Endothelial cell of umbilical vein (primary cell): ENCODE measurements at regions not wholly inside any gene's neighbourhood (a gene's known extent, or its start where the extent isn't known, plus 50 kb on each side); places are given as distances from the start of the nearest gene placed in this dataset.
"Not testable (repeated sequence)": the region's sequence is repeated elsewhere in the genome, so short reads cannot be mapped to it uniquely, and the experiment has no call there.

ENCODE experiments used
- BruUV-seq: library from RNA; stranded (reverse); fragments of 400-500 nt; replicated peaks from 2 replicates; lab custom pipeline; 2021; lab: Mats Ljungman, UMichigan
- CTCF ChIA-PET: fragments of 300-600, 350-600 bp; sonication (Branson Sonifier 250); formaldehyde crosslinking; loops from one replicate; lab custom pipeline; 2021; ENCODE audit warnings: antibody characterized with exemption, inconsistent platforms; lab: Charles Lee
- POLR2A ChIA-PET: fragments of 300-600, 350-600 bp; sonication (Branson Sonifier 250); formaldehyde crosslinking; loops from one replicate; lab custom pipeline; 2021; ENCODE audit warnings: antibody characterized with exemption, inconsistent platforms; lab: Charles Lee
- DNase-seq: peaks from one replicate; pipeline ENCODE4 v3.0.0-alpha.2; 2011; ENCODE audit warnings: low read depth, low spot score
- FAIRE-seq: peaks from 2 replicates; lab custom pipeline; 2011; peaks lifted over from hg19 to GRCh38; lab: Jason Lieb, UNC
- H2AFZ ChIP-seq: 2 replicates; pipeline ENCODE4 v1.6.0; 2012; ENCODE audit warnings: low read depth, low read length, control low read depth, inconsistent platforms
- H3K27ac ChIP-seq: 2 replicates; pipeline ENCODE4 v1.5.1; 2011; ENCODE audit warnings: low read depth, mild to moderate bottlenecking, control low read depth, low read length, moderate library complexity; ENCODE audit not compliant: insufficient read depth
- H3K27me3 ChIP-seq, 2 experiments: 2 replicates each; pipeline versions ENCODE4 v1.6.0 to v1.6.1; 2011; ENCODE audit warnings: low read length in 2 of 2, mixed read lengths in 1 of 2; ENCODE audit not compliant: control insufficient read depth in 2 of 2, insufficient read depth in 2 of 2
- H3K36me3 ChIP-seq, 2 experiments: 2 replicates in 1 of 2; 3 replicates in 1 of 2; pipeline ENCODE4 v1.5.1; 2011; ENCODE audit warnings: low read length in 2 of 2, mild to moderate bottlenecking in 1 of 2, moderate library complexity in 1 of 2; ENCODE audit not compliant: control insufficient read depth in 2 of 2, insufficient read depth in 2 of 2; ENCODE audit errors: extremely low read depth in 1 of 2
- H3K4me1 ChIP-seq: 3 replicates; pipeline ENCODE4 v1.5.1; 2011; ENCODE audit warnings: mild to moderate bottlenecking, low read length; ENCODE audit not compliant: control insufficient read depth, insufficient read depth; ENCODE audit errors: extremely low read depth
- H3K4me2 ChIP-seq: 2 replicates; pipeline ENCODE4 v1.6.1; 2011; ENCODE audit warnings: low read length, control low read depth, mixed read lengths; ENCODE audit not compliant: insufficient read depth
- H3K4me3 ChIP-seq, 3 experiments: fragments of 200-600 bp in 1 of 3; sonication (generic), shearing (Covaris generic) in 1 of 3; replicated peaks in 1 of 3; 2 replicates each; pipeline ENCODE4 v1.5.1; 2011 to 2016; ENCODE audit warnings: control low read depth in 3 of 3, low read length in 3 of 3, mild to moderate bottlenecking in 2 of 3, inconsistent platforms in 1 of 3, low read depth in 1 of 3, moderate library complexity in 1 of 3; ENCODE audit not compliant: insufficient read depth in 1 of 3
- H3K79me2 ChIP-seq: 2 replicates; pipeline ENCODE4 v1.6.0; 2012; ENCODE audit warnings: low read length, inconsistent platforms; ENCODE audit not compliant: control insufficient read depth, insufficient read depth
- H3K9ac ChIP-seq: replicated peaks from 2 replicates; pipeline ENCODE3; 2011; ENCODE audit warnings: low read length, control low read depth; ENCODE audit not compliant: insufficient read depth; ENCODE audit errors: extremely low read depth
- H3K9me1 ChIP-seq: replicated peaks from 3 replicates; pipeline ENCODE4 v1.6.0; 2011; ENCODE audit warnings: mild to moderate bottlenecking, low read length; ENCODE audit not compliant: control insufficient read depth, insufficient read depth; ENCODE audit errors: extremely low read depth
- H3K9me3 ChIP-seq: replicated peaks from 2 replicates; pipeline ENCODE4 v1.5.1; 2012; ENCODE audit warnings: low read length, inconsistent platforms; ENCODE audit not compliant: control insufficient read depth, insufficient read depth
- H4K20me1 ChIP-seq: replicated peaks from 2 replicates; pipeline ENCODE3; 2011; ENCODE audit warnings: mild to moderate bottlenecking, low read length; ENCODE audit not compliant: control insufficient read depth, insufficient read depth; ENCODE audit errors: extremely low read depth
- EZH2 ChIP-seq: IDR thresholded peaks from 2 replicates; pipeline ENCODE4 v1.6.1; 2012; ENCODE audit warnings: borderline replicate concordance, low read depth, mild to moderate bottlenecking, moderate library complexity, low read length, inconsistent platforms; ENCODE audit not compliant: severe bottlenecking
- FOS ChIP-seq: IDR thresholded peaks from 2 replicates; pipeline ENCODE4 v1.6.1; 2011; ENCODE audit warnings: mild to moderate bottlenecking, low read length, moderate library complexity, borderline replicate concordance; ENCODE audit not compliant: insufficient read depth
- GATA2 ChIP-seq: IDR thresholded peaks from 2 replicates; pipeline ENCODE4 v1.7.0; 2011; ENCODE audit warnings: low read depth, mild to moderate bottlenecking, moderate library complexity, mixed read lengths, low read length; ENCODE audit not compliant: insufficient read length, insufficient read depth
- JUN ChIP-seq: IDR thresholded peaks from 2 replicates; pipeline ENCODE4 v1.6.1; 2011; ENCODE audit warnings: borderline replicate concordance, low read depth; ENCODE audit not compliant: insufficient read length, insufficient read depth
- MAX ChIP-seq: IDR thresholded peaks from 2 replicates; pipeline ENCODE4 v1.6.1; 2011; ENCODE audit not compliant: insufficient read depth, insufficient read length
- MYC ChIP-seq: IDR thresholded peaks from one replicate; pipeline ENCODE4 v1.6.1; 2011; ENCODE audit warnings: mild to moderate bottlenecking, low read depth, low read length
- POLR2A ChIP-seq: IDR thresholded peaks from 2 replicates; pipeline ENCODE4 v1.6.1; 2012; ENCODE audit warnings: low read depth, mild to moderate bottlenecking, control low read depth, low read length
- POLR2AphosphoS5 ChIP-seq: IDR thresholded peaks from 2 replicates; pipeline ENCODE4 v1.6.1; 2012; ENCODE audit warnings: low read depth, mild to moderate bottlenecking, control low read depth, low read length, moderate library complexity; ENCODE audit not compliant: insufficient read depth
- dilution Hi-C: fragments of 300-500 bp; cut with MboI; formaldehyde crosslinking; loops from one replicate; pipeline ENCODE4 v1.15.0; 2019; ENCODE audit warnings: low sequenced_read_pairs; ENCODE audit not compliant: extremely low pct_ligation_motif_present
- intact Hi-C: fragments of 100-400 bp; cut with micrococcal nuclease; formaldehyde crosslinking; loops from one replicate; pipeline ENCODE4 v1.10.0; 2022
- TF ChIP-seq, protein P1 (sequence below), 2 donors: IDR thresholded peaks; 1 replicate in 1 of 2; 2 replicates in 1 of 2; pipeline ENCODE4 v1.5.1; 2011; ENCODE audit warnings: low read length in 2 of 2, mild to moderate bottlenecking in 2 of 2, moderate library complexity in 2 of 2, control low read depth in 1 of 2, inconsistent platforms in 1 of 2, low read depth in 1 of 2; ENCODE audit not compliant: insufficient read depth in 1 of 2; ENCODE audit errors: extremely low read depth in 1 of 2

DNA sequence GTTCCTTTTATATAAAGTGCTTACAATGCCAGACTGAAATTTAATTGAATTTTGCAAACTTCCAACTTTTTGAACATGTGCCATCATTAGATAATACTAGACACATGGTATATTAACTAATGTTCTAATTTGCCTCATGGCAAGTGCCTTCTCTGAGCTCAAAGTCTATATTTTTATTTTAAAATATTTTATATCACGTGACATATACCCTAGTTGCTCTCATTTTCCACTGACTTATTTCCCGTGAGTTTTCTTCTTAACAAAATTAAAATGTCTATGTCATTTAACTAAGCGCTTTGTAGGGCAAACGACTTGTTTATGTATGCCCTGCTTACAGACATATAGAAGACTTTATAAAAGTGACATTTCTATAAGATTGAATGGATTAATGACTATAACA lies 509.6 kb upstream of the SYT4 start:
- H3K79me2 ChIP-seq = no peaks in the 10 kb centered on the region
- no TSS peak for BruUV-seq
- H3K36me3 ChIP-seq = no peaks in the 10 kb centered on the region
- FAIRE-seq (no peak), DNase-seq (no peak)
- H3K9ac ChIP-seq = no peak overlapping the region
- intact Hi-C loops (no loop called here), dilution Hi-C loops (no loop called here)
- no peak overlapping the region for H3K4me2 ChIP-seq
- H3K4me1 ChIP-seq = no peaks in the 10 kb centered on the region
- no peaks in the 10 kb centered on the region for H3K9me1 ChIP-seq
- H3K9me3 ChIP-seq = no peaks in the 10 kb centered on the region
- H3K27ac ChIP-seq = no peak overlapping the region
- no peak overlapping the region for H2AFZ ChIP-seq
- no peaks in the 10 kb centered on the region for H3K27me3 ChIP-seq
- no peak for TF ChIP-seq POLR2AphosphoS5
- TF ChIP-seq MAX = no peak
- TF ChIP-seq JUN = no peak
- TF ChIP-seq POLR2A = no peak
- TF ChIP-seq EZH2 = no peak
- TF ChIP-seq FOS = no peak
- TF ChIP-seq GATA2 = no peak
- TF ChIP-seq, protein P1, sequence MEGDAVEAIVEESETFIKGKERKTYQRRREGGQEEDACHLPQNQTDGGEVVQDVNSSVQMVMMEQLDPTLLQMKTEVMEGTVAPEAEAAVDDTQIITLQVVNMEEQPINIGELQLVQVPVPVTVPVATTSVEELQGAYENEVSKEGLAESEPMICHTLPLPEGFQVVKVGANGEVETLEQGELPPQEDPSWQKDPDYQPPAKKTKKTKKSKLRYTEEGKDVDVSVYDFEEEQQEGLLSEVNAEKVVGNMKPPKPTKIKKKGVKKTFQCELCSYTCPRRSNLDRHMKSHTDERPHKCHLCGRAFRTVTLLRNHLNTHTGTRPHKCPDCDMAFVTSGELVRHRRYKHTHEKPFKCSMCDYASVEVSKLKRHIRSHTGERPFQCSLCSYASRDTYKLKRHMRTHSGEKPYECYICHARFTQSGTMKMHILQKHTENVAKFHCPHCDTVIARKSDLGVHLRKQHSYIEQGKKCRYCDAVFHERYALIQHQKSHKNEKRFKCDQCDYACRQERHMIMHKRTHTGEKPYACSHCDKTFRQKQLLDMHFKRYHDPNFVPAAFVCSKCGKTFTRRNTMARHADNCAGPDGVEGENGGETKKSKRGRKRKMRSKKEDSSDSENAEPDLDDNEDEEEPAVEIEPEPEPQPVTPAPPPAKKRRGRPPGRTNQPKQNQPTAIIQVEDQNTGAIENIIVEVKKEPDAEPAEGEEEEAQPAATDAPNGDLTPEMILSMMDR (IDR thresholded peaks at IDR 0.05; ENCODE audit: extremely low read depth in 1 of 2, insufficient read depth in 1 of 2, low read depth in 1 of 2, low read length in 2 of 2) = no peak
- TF ChIP-seq MYC = no peak
- no peaks in the 10 kb centered on the region for H4K20me1 ChIP-seq
- ChIA-PET POLR2A (no interaction called here), CTCF (interaction anchor here (1.7 kb wide), 1 partner anchor 11 kb away, joined by 5 read pairs; no protein-coding TSS in a partner anchor)
- H3K4me3 ChIP-seq = no peak overlapping the region

DNA sequence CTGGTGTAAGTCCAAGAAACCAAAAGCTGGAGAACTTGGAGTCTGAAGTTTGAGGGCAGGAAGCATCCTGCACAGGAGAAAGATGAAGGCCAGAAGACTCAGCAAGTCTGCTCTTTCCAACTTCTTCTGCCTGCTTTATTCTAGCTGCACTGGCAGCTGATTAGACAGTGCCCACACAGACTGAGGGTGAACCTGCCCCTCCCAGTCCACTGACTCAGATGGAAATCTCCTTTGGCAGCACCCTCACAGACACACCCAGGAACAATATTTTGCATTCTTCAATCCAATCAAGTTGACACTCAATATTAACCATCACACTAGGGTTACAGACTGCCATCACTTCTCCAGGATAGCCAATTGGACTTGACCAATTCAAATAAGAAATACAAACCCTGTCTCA lies 510.4 kb upstream of the SYT4 start:
- dilution Hi-C loops, H3K9me3 ChIP-seq, H3K27ac ChIP-seq, FAIRE-seq, POLR2A ChIA-PET, DNase-seq, H3K9ac ChIP-seq, intact Hi-C loops, H2AFZ ChIP-seq, H3K36me3 ChIP-seq, H3K4me1 ChIP-seq, CTCF ChIA-PET, BruUV-seq, H3K27me3 ChIP-seq, H3K4me3 ChIP-seq, H4K20me1 ChIP-seq, H3K4me2 ChIP-seq, H3K79me2 ChIP-seq, H3K9me1 ChIP-seq: not testable (repeated sequence)
